Loucy (cell line): ENCODE measurements at regions not wholly inside any gene's neighbourhood (a gene's known extent, or its start where the extent isn't known, plus 50 kb on each side); places are given as distances from the start of the nearest gene placed in this dataset.

Source experiments
- H2AFZ ChIP-seq: fragments of 200-600 bp; sonication (generic); 2 replicates; pipeline ENCODE4 v1.6.0; 2016; ENCODE audit warnings: antibody characterized with exemption, mild to moderate bottlenecking, low read length, moderate library complexity
- H3F3A ChIP-seq: fragments of 200-600 bp; 2 replicates; pipeline ENCODE4 v1.6.0; 2016; ENCODE audit warnings: antibody characterized with exemption, low read depth, mild to moderate bottlenecking
- H3K27me3 ChIP-seq: fragments of 200-600 bp; sonication (generic); 2 replicates; pipeline ENCODE4 v1.6.1; 2014; ENCODE audit warnings: low read length, mild to moderate bottlenecking; ENCODE audit not compliant: insufficient read depth, poor library complexity, severe bottlenecking
- H3K36me3 ChIP-seq: fragments of 200-600 bp; sonication (generic); 2 replicates; pipeline ENCODE4 v1.6.1; 2016; ENCODE audit warnings: low read length; ENCODE audit not compliant: insufficient read depth
- H3K4me1 ChIP-seq: fragments of 200-600 bp; sonication (generic); 2 replicates; pipeline ENCODE4 v1.5.1; 2014; ENCODE audit warnings: low read length, mild to moderate bottlenecking; ENCODE audit not compliant: insufficient read depth, poor library complexity, severe bottlenecking
- H3K4me2 ChIP-seq: fragments of 200-600 bp; sonication (generic); 2 replicates; pipeline ENCODE4 v1.6.0; 2014; ENCODE audit warnings: antibody characterized with exemption, low read length, low read depth, mild to moderate bottlenecking; ENCODE audit not compliant: poor library complexity, severe bottlenecking
- H3K4me3 ChIP-seq: fragments of 200-600 bp; sonication (generic); 2 replicates; pipeline ENCODE4 v1.5.1; 2014; ENCODE audit warnings: low read length, mild to moderate bottlenecking, mixed read lengths; ENCODE audit not compliant: poor library complexity, severe bottlenecking
- H3K79me2 ChIP-seq: fragments of 200-600 bp; sonication (generic); 2 replicates; pipeline ENCODE4 v1.6.1; 2014; ENCODE audit warnings: low read length; ENCODE audit not compliant: insufficient read depth
- H3K9ac ChIP-seq: fragments of 200-600 bp; sonication (generic); 2 replicates; pipeline ENCODE4 v1.6.0; 2014; ENCODE audit warnings: mild to moderate bottlenecking, low read depth, low read length, moderate library complexity; ENCODE audit not compliant: poor library complexity, severe bottlenecking
- H3K9me2 ChIP-seq: fragments of 200-600 bp; sonication (generic); replicated peaks from 2 replicates; pipeline ENCODE4 v1.6.1; 2016; ENCODE audit warnings: low read depth, low read length, mixed read lengths
- H3K9me3 ChIP-seq: fragments of 200-600 bp; sonication (generic); 2 replicates; pipeline ENCODE4 v1.6.1; 2014; ENCODE audit warnings: mild to moderate bottlenecking, antibody characterized with exemption, low read length, low read depth; ENCODE audit not compliant: insufficient read depth
- H4K20me1 ChIP-seq: fragments of 200-600 bp; sonication (generic); 2 replicates; pipeline ENCODE4 v1.6.0; 2014; ENCODE audit warnings: antibody characterized with exemption, low read length, mild to moderate bottlenecking; ENCODE audit not compliant: insufficient read depth, poor library complexity, severe bottlenecking
- CTCF ChIP-seq: fragments of 200-600 bp; sonication (generic); conservative IDR thresholded peaks from 2 replicates; pipeline ENCODE4 v1.5.1; 2014; ENCODE audit warnings: mild to moderate bottlenecking, antibody characterized with exemption, low read length
- EZH2phosphoT487 ChIP-seq: fragments of 200-600 bp; IDR thresholded peaks from 2 replicates; pipeline ENCODE4 v1.6.1; 2018; ENCODE audit warnings: antibody characterized with exemption, mild to moderate bottlenecking, moderate library complexity, borderline replicate concordance

- TF ChIP-seq EZH2phosphoT487: no peak
- no peak for TF ChIP-seq CTCF
- Histone ChIP-seq H3K9me3 (no peaks in the 10 kb centered on the region), H3K4me2 (no peak overlapping the region), H4K20me1 (no peaks in the 10 kb centered on the region), H2AFZ (no peak overlapping the region), H3K9ac (no peak overlapping the region), H3K79me2 (no peaks in the 10 kb centered on the region), H3K36me3 (no peaks in the 10 kb centered on the region), H3K4me1 (no peaks in the 10 kb centered on the region), H3K9me2 (no peaks in the 10 kb centered on the region), H3K4me3 (no peak overlapping the region), H3F3A (no peaks in the 10 kb centered on the region), H3K27me3 (no peaks in the 10 kb centered on the region)
These were observed 796.0 kb upstream of the CDH8 start for GRCh38 chr16:62832214-62832613.

- no peaks in the 10 kb centered on the region for H3K4me1 ChIP-seq
- H3K36me3 ChIP-seq: no peaks in the 10 kb centered on the region
- H3K9me3 ChIP-seq: no peaks in the 10 kb centered on the region
- H3K9me2 ChIP-seq: no peaks in the 10 kb centered on the region
- no peak overlapping the region for H3K4me3 ChIP-seq
- H3K79me2 ChIP-seq: no peaks in the 10 kb centered on the region
- H2AFZ ChIP-seq: no peak overlapping the region
- no peak overlapping the region for H3K4me2 ChIP-seq
- H4K20me1 ChIP-seq: no peaks in the 10 kb centered on the region
- no peak overlapping the region for H3K9ac ChIP-seq
- H3F3A ChIP-seq: no peaks in the 10 kb centered on the region
- no peak for TF ChIP-seq EZH2phosphoT487
- TF ChIP-seq CTCF: no peak
- no peaks in the 10 kb centered on the region for H3K27me3 ChIP-seq
These were observed 795.1 kb upstream of the CDH8 start for GRCh38 chr16:62831235-62831850.

GRCh38 chr16:62829607-62830006 lies 793.4 kb upstream of the CDH8 start:
- H4K20me1 ChIP-seq: no peaks in the 10 kb centered on the region
- H3F3A ChIP-seq: no peaks in the 10 kb centered on the region
- H3K9me2 ChIP-seq: no peaks in the 10 kb centered on the region
- no peaks in the 10 kb centered on the region for H3K9me3 ChIP-seq
- H3K79me2 ChIP-seq: no peaks in the 10 kb centered on the region
- no peak overlapping the region for H3K4me2 ChIP-seq
- no peak overlapping the region for H3K9ac ChIP-seq
- no peak overlapping the region for H3K4me3 ChIP-seq
- TF ChIP-seq CTCF: no peak
- no peak for TF ChIP-seq EZH2phosphoT487
- H3K36me3 ChIP-seq: no peaks in the 10 kb centered on the region
- no peaks in the 10 kb centered on the region for H3K4me1 ChIP-seq
- no peaks in the 10 kb centered on the region for H3K27me3 ChIP-seq
- H2AFZ ChIP-seq: no peak overlapping the region
